ENCODE measurements at regions not wholly inside any gene's neighbourhood (a gene's known extent, or its start where the extent isn't known, plus 50 kb on each side); places are given as distances from the start of the nearest gene placed in this dataset.

DNA sequence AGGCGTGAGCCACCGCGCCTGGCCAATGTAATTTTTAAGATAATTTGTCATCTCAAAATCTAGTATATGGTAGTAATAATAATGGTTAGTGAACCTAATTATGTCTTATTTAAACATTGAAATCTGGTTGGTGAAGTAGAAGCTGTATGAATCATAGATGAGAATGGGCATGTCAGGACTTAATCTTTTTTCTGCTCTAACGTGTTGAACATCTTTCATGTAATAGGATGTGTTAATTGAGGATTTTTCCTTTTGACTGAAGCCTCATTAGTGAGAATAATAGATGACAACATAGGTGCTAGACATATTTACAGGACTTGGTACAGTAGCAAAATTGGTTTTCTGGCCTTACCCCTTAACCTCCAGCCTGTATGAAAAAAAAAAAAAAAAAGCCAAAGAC, 835.6 kb downstream of the IGSF11 start:
- Mint-ChIP-seq H3K4me3 (no peak overlapping the region), H3K4me1 (ENCODE audit: unreplicated experiment) (no peaks in the 10 kb centered on the region), H3K9me3 (peaks cover 9% of the 10 kb centered on the region), H3K27me3 (no peaks in the 10 kb centered on the region), H3K36me3 (no peaks in the 10 kb centered on the region), H3K27ac (no peak overlapping the region)
- TF ChIP-seq, protein P1, sequence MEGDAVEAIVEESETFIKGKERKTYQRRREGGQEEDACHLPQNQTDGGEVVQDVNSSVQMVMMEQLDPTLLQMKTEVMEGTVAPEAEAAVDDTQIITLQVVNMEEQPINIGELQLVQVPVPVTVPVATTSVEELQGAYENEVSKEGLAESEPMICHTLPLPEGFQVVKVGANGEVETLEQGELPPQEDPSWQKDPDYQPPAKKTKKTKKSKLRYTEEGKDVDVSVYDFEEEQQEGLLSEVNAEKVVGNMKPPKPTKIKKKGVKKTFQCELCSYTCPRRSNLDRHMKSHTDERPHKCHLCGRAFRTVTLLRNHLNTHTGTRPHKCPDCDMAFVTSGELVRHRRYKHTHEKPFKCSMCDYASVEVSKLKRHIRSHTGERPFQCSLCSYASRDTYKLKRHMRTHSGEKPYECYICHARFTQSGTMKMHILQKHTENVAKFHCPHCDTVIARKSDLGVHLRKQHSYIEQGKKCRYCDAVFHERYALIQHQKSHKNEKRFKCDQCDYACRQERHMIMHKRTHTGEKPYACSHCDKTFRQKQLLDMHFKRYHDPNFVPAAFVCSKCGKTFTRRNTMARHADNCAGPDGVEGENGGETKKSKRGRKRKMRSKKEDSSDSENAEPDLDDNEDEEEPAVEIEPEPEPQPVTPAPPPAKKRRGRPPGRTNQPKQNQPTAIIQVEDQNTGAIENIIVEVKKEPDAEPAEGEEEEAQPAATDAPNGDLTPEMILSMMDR (conservative IDR thresholded peaks at IDR 0.05) = no peak
- DNase-seq (ENCODE audit: extremely low spot score, unreplicated experiment) = no peak

DNA sequence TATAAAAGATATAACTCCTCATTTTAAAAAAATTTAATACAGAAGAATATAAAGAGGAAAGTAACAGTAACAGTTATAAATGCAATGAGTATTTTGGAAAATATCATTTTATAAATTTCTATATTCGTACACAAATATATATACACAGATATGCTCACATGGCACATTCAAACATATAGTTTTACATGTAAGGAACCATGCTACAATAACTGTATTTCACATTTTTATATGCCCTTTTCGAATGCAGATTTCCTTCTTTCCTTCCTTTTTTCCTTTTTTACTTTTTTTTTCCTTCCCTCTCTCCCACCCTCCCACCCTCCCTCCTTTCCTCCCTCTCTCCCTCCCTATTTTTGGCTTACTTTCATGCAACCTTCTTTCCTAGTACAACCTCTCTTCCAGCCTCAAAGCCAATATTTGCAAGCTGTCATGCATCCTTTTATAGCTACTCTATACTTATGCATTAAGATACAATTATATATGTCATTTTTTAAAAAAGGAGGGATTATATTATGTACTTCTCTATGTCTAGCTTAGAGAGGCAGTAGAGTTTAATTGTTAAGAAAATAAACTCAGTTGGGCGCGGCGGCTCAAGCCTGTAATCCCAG, 830.5 kb downstream of the IGSF11 start:
- Mint-ChIP-seq H3K4me3 (no peak overlapping the region), H3K9me3 (no peaks in the 10 kb centered on the region), H3K27ac (no peak overlapping the region)

DNA sequence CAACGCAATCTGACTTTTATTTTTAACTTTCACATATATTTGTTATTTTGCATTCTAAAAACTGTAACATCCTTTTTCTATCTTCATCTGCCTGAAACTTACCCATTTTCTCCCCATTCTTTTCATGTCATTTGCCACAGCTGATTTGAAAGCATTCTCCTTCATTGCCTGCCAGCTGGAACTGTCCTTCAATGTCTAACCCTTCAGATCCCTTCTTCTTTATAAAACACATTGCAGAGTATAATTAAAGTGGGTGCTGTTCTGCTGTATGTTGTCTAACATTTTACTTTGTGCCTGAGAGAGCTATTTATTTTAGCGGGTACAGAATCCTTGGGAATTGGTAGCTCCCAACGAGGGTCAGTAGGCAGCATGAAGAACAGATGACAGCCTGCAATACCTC, 827.4 kb downstream of the IGSF11 start:
- no peaks in the 10 kb centered on the region for H3K9me3 Mint-ChIP-seq
- H3K36me3 Mint-ChIP-seq = no peaks in the 10 kb centered on the region
- no peaks in the 10 kb centered on the region for H3K4me1 Mint-ChIP-seq (ENCODE audit: unreplicated experiment)
- no peaks in the 10 kb centered on the region for H3K27me3 Mint-ChIP-seq
- TF ChIP-seq, protein P1 (conservative IDR thresholded peaks at IDR 0.05) = no peak
- DNase-seq (ENCODE audit: extremely low spot score, unreplicated experiment) = no peak
- no peak overlapping the region for H3K4me3 Mint-ChIP-seq
- H3K27ac Mint-ChIP-seq = no peak overlapping the region

More for the DNA sequence above, 830.5 kb downstream of the IGSF11 start:
- Mint-ChIP-seq H3K36me3 (no peaks in the 10 kb centered on the region), H3K27me3 (no peaks in the 10 kb centered on the region), H3K4me1 (ENCODE audit: unreplicated experiment) (no peaks in the 10 kb centered on the region)
- no peak for DNase-seq (ENCODE audit: extremely low spot score, unreplicated experiment)
- TF ChIP-seq, protein P1 (conservative IDR thresholded peaks at IDR 0.05) = no peak

DNA sequence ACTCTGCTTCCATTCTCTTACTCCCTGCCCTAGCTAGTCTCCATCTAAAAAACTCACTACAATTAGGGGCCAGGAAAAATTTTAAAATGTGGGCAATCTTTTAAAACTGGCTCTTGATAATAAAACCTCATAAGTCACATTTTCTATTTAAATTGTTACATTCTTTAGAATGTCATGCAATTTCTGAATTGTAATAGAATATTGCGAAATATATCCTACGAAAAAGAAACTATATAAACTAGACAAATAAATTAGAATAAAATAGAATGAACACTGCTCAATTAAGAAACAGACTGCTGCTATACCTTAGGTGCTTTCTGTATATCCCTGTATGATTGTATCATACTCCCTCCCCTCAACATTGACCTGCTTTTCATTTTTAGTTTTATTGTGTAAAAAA, 826.0 kb downstream of the IGSF11 start:
- Mint-ChIP-seq H3K27me3 (no peaks in the 10 kb centered on the region), H3K27ac (no peak overlapping the region), H3K36me3 (no peaks in the 10 kb centered on the region), H3K9me3 (no peaks in the 10 kb centered on the region), H3K4me1 (ENCODE audit: unreplicated experiment) (no peaks in the 10 kb centered on the region), H3K4me3 (no peak overlapping the region)
- TF ChIP-seq, protein P1 (conservative IDR thresholded peaks at IDR 0.05) = no peak
- DNase-seq (ENCODE audit: extremely low spot score, unreplicated experiment) = no peak

DNA sequence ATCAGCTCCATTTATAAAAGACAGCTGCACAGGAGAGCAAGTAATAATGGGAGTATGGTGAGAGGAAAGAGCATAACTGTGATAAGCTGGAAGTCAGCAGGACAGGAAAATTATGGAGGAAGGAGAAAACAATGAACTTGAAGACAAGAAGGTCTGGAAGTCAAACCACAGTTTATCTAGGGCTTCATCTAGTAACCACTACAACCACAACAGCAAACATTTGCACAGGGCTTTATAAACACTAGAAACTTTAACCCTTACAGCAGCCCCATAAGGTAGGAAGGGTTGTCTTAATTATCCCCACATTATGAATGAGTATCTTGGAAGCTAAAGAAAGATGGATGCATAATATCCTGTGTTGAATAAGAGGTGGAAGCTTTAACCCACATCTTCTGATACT, 820.8 kb downstream of the IGSF11 start:
- Mint-ChIP-seq H3K4me3 (no peak overlapping the region), H3K27ac (no peak overlapping the region), H3K36me3 (no peaks in the 10 kb centered on the region), H3K9me3 (no peaks in the 10 kb centered on the region), H3K4me1 (ENCODE audit: unreplicated experiment) (no peaks in the 10 kb centered on the region), H3K27me3 (no peaks in the 10 kb centered on the region)
- TF ChIP-seq, protein P1 (conservative IDR thresholded peaks at IDR 0.05) = no peak
- no peak for DNase-seq (ENCODE audit: extremely low spot score, unreplicated experiment)

DNA sequence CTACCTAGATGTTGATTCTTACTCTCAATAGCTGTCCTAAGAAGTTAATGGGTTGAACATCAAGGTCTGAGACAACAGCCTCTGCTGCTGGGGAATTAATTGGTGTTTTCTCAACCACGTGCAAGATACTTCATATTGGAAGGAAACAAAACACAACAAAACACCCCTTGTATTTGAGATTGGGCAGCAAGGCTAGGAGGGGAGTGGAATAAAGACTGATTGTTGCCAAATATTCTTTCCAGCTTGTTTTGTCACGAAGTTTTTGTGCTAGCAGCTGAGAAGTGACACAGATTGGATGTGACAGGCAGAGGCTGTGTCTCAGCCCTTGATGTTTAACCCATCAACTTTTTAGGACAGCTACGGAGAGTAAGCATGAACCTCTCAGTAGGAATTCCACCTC, 808.4 kb downstream of the IGSF11 start:
- H3K27ac Mint-ChIP-seq = no peak overlapping the region
- TF ChIP-seq, protein P1 (conservative IDR thresholded peaks at IDR 0.05) = no peak
- H3K9me3 Mint-ChIP-seq = peaks cover 2% of the 10 kb centered on the region
- no peaks in the 10 kb centered on the region for H3K27me3 Mint-ChIP-seq
- DNase-seq (ENCODE audit: extremely low spot score, unreplicated experiment) = no peak
- H3K4me1 Mint-ChIP-seq (ENCODE audit: unreplicated experiment) = no peaks in the 10 kb centered on the region
- no peak overlapping the region for H3K4me3 Mint-ChIP-seq
- H3K36me3 Mint-ChIP-seq = no peaks in the 10 kb centered on the region

Measured in type B pancreatic cell (in vitro differentiated cells).